Panc1 (cell line): ENCODE measurements at regions not wholly inside any gene's neighbourhood (a gene's known extent, or its start where the extent isn't known, plus 50 kb on each side); places are given as distances from the start of the nearest gene placed in this dataset.

Experiments used
- ATAC-seq: fragments of 200-7000 bp; cut with Tn5 transposase; 2 replicates; pipeline ENCODE4 v1.9.1; 2020; ENCODE audit warnings: mild to moderate bottlenecking, moderate library complexity
- BruUV-seq: library from RNA; stranded (reverse); fragments of 400-500 nt; replicated peaks from 2 replicates; lab custom pipeline; 2021; lab: Mats Ljungman, UMichigan
- CTCF ChIA-PET: fragments of 300-600 bp; sonication (Branson Sonifier 250); formaldehyde crosslinking; loops from one replicate; lab custom pipeline; 2022; ENCODE audit warnings: antibody characterized with exemption; lab: Charles Lee
- POLR2A ChIA-PET: fragments of 300-600 bp; sonication (Branson Sonifier 250); formaldehyde crosslinking; loops from one replicate; lab custom pipeline; 2022; ENCODE audit warnings: antibody characterized with exemption; lab: Charles Lee
- DNase-seq: peaks from one replicate; pipeline ENCODE4 v3.0.0-alpha.2; 2010; ENCODE audit warnings: low read depth, low spot score
- H3K27ac ChIP-seq: 2 replicates; pipeline ENCODE4 v1.5.1; 2011; ENCODE audit warnings: mild to moderate bottlenecking, low read length, inconsistent platforms
- H3K27me3 ChIP-seq: fragments of 200-500 bp; sonication (Bioruptor generic); 2 replicates; pipeline ENCODE4 v1.6.0; 2014; ENCODE audit warnings: low read length, inconsistent platforms; ENCODE audit not compliant: control insufficient read depth, insufficient read depth
- H3K36me3 ChIP-seq: fragments of 200-500 bp; sonication (Bioruptor generic); 2 replicates; pipeline ENCODE4 v1.5.1; 2014; ENCODE audit warnings: inconsistent platforms, mild to moderate bottlenecking, low read length, moderate library complexity; ENCODE audit not compliant: control insufficient read depth, insufficient read depth
- H3K4me1 ChIP-seq: 2 replicates; pipeline ENCODE4 v1.5.1; 2011; ENCODE audit warnings: inconsistent platforms, mild to moderate bottlenecking, low read length, moderate library complexity; ENCODE audit not compliant: control insufficient read depth, insufficient read depth
- H3K4me3 ChIP-seq, 2 experiments: 2 replicates each; pipeline ENCODE4 v1.5.1; 2011 to 2012; ENCODE audit warnings: low read depth in 2 of 2, low read length in 2 of 2, mild to moderate bottlenecking in 2 of 2, inconsistent platforms in 1 of 2, moderate library complexity in 1 of 2
- H3K9me3 ChIP-seq: fragments of 200-500 bp; sonication (Bioruptor generic); 2 replicates; pipeline ENCODE4 v1.5.1; 2014; ENCODE audit warnings: low read depth, mild to moderate bottlenecking, inconsistent platforms, low read length, moderate library complexity; ENCODE audit not compliant: control insufficient read depth, insufficient read depth
- CTCF ChIP-seq: fragments of 450-650 bp; IDR thresholded peaks from 2 replicates; pipeline ENCODE4 v1.5.1; 2017; ENCODE audit warnings: mild to moderate bottlenecking
- POLR2AphosphoS5 ChIP-seq: IDR thresholded peaks from 2 replicates; pipeline ENCODE4 v1.6.1; 2012; ENCODE audit warnings: mild to moderate bottlenecking, low read depth, low read length, moderate library complexity
- REST ChIP-seq, 2 experiments: IDR thresholded peaks; 2 replicates each; pipeline ENCODE4 v1.6.1; 2011 to 2012; ENCODE audit warnings: low read depth in 2 of 2, control low read depth in 1 of 2, low read length in 1 of 2, mild to moderate bottlenecking in 1 of 2, moderate library complexity in 1 of 2; ENCODE audit not compliant: insufficient read depth in 1 of 2
- SIN3A ChIP-seq: IDR thresholded peaks from 2 replicates; pipeline ENCODE4 v1.6.1; 2012; ENCODE audit warnings: low read depth, mild to moderate bottlenecking, low read length, moderate library complexity, borderline replicate concordance; ENCODE audit not compliant: insufficient read depth
- TCF7L2 ChIP-seq: IDR thresholded peaks from 2 replicates; pipeline ENCODE4 v1.6.1; 2011; ENCODE audit warnings: mild to moderate bottlenecking, low read depth, low read length, inconsistent platforms
- in situ Hi-C: cut with HindIII; loops from 2 replicates; pipeline ENCODE4 v1.10.0; 2016; ENCODE audit warnings: low sequenced_read_pairs, low pct_unique_long_range_greater_than_20kb
- intact Hi-C: fragments of 100-400 bp; cut with micrococcal nuclease; formaldehyde crosslinking; loops from one replicate; pipeline ENCODE4 v1.10.0; 2022; ENCODE audit not compliant: unreplicated experiment

- Histone ChIP-seq H3K27ac (no peak overlapping the region), H3K9me3 (no peaks in the 10 kb centered on the region), H3K27me3 (no peaks in the 10 kb centered on the region), H3K4me1 (no peaks in the 10 kb centered on the region), H3K36me3 (no peaks in the 10 kb centered on the region), H3K4me3 (no peak overlapping the region)
- TF ChIP-seq TCF7L2 (no peak), POLR2AphosphoS5 (no peak), REST (IDR thresholded peaks at IDR 0.05; ENCODE audit: insufficient read depth in 1 of 2, low read depth in 2 of 2, low read length in 1 of 2) (no peak), CTCF (no peak), SIN3A (no peak)
- ChIA-PET CTCF (no interaction called here), POLR2A (no interaction called here)
- ATAC-seq (no peak), DNase-seq (no peak)
- in situ Hi-C loops: no loop called here
- no TSS peak for BruUV-seq
- intact Hi-C loops: no loop called here
These were observed 307.9 kb upstream of the SMARCA2 start for GRCh38 chr9:1707291-1707690.

GRCh38 chr9:1708219-1708618, 306.9 kb upstream of the SMARCA2 start:
- CTCF ChIA-PET: no interaction called here
- no peak for ATAC-seq

More at GRCh38 chr9:1708219-1708618, 306.9 kb upstream of the SMARCA2 start:
- H3K27me3 ChIP-seq: no peaks in the 10 kb centered on the region
- H3K36me3 ChIP-seq: no peaks in the 10 kb centered on the region
- no peaks in the 10 kb centered on the region for H3K9me3 ChIP-seq
- DNase-seq: no peak
- POLR2A ChIA-PET: no interaction called here
- no peak overlapping the region for H3K4me3 ChIP-seq
- H3K4me1 ChIP-seq: no peaks in the 10 kb centered on the region
- no TSS peak for BruUV-seq
- TF ChIP-seq TCF7L2 (no peak), REST (IDR thresholded peaks at IDR 0.05; ENCODE audit: insufficient read depth in 1 of 2, low read depth in 2 of 2, low read length in 1 of 2) (no peak), SIN3A (no peak), CTCF (no peak), POLR2AphosphoS5 (no peak)
- in situ Hi-C loops: no loop called here
- intact Hi-C loops: no loop called here
- no peak overlapping the region for H3K27ac ChIP-seq
